GM19240 (cell line): ENCODE measurements at regions not wholly inside any gene's neighbourhood (a gene's known extent, or its start where the extent isn't known, plus 50 kb on each side); places are given as distances from the start of the nearest gene placed in this dataset.
"Not testable (repeated sequence)": the region's sequence is repeated elsewhere in the genome, so short reads cannot be mapped to it uniquely, and the experiment has no call there.

Source experiments
- DNase-seq: peaks from one replicate; pipeline ENCODE4 v3.0.0; 2011; ENCODE audit warnings: low spot score; ENCODE audit not compliant: insufficient read length

- DNase-seq: no peak
Measured at GRCh38 chr10:61010863-61011262, 66.9 kb upstream of the RHOBTB1 start.

DNA sequence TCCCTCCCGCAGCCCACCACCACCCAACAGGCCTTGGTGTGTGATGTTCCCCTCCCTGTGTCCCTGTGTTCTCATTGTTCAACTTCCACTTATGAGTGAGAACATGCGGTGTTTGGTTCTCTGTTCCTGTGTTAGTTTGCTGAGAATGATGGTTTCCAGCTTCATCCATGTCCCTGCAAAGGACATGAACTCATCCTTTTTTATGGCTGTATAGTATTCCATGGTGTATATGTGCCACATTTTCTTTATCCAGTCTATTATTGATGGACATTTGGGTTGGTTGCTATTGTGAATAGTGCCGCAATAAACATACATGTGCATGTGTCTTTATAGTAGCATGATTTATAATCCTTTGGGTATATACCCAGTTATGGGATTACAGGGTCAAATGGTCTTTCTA is 59.1 kb upstream of the RHOBTB1 start:
- DNase-seq: not testable (repeated sequence)

GRCh38 chr10:61001731-61002122 is 57.7 kb upstream of the RHOBTB1 start:
- no peak for DNase-seq

DNA sequence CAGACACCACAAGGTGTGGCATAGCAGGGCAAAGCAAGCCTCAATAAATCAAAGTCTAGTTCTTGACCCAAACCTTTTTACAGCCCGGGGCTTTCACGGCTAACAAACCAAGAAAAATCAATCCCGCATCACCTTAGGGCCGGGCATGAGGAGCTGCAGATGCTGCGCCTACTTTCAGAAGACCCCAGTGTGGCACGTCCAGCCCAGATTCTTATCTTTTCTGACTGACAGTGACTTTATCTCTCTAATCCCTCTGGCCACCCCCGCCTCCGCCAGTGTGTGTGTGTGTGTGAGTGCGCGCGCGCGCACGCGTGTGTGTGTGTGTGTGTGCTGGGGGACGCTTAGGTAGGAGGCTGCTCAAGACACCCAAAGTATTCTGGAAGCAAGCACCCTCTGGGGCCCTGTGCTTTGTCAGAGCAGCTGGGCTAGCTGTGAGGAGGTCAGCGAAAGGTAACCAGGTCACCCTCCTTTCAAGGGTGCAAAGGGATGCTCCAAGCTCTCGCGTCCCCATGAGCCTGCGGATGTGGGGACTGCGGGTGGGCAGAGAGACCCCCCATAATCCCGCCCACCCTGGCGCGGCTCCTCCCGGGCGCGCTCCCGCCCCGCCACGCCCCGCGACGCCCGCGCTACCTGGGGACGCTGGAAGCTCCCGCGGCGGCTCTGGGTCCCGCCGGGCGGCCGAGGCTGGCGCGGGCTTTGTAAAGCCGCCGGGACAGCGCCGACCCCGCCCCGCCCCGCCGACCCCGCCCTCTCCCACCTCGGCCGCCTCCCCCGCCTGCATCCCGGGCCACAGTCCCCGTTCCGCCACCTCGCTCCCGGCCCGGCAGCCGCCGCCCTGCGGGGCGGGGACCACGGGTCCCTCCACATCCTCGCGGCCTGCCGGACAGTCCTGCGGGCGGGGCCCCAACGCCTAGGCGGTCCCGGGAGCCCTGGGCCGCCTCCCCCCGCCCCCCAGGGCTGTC is 57.1 kb upstream of the RHOBTB1 start:
- DNase-seq: no peak

- no peak for DNase-seq
Measured at GRCh38 chr10:60998932-60999331, 54.9 kb upstream of the RHOBTB1 start.

DNA sequence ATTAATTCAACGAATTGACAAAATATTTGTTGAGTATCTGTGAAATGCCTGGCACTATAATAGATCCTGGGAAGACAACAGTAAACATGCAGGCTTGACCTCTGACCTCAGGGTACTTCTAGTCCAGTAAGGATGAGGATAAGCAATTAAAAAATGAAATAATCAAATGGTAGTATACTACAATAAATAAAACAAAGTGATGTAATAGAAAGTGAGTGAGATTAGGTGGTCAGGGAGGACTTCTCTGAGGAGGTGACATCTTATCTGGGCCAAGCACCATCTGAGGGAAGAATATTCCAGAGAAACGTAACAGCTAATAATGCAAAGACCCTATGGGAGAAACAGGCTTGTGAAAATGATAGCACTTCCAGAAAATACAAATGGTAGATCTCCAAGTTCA is 50.1 kb upstream of the RHOBTB1 start:
- no peak for DNase-seq
